Right lobe of liver (tissue), 6 donors: ENCODE measurements at regions not wholly inside any gene's neighbourhood (a gene's known extent, or its start where the extent isn't known, plus 50 kb on each side); places are given as distances from the start of the nearest gene placed in this dataset.

Experiments used
- ATAC-seq, 4 donors: fragments of 200-7000 bp; cut with Tn5 transposase; one replicate each; pipeline ENCODE4 v1.9.1; 2020; ENCODE audit warnings: mild to moderate bottlenecking in 4 of 4, moderate library complexity in 4 of 4
- DNase-seq, 3 donors: peaks; one replicate each; pipeline ENCODE4 v3.0.0-alpha.2; 2020
- H3K27ac ChIP-seq, 3 donors: fragments of 200-600 bp; one replicate each; pipeline ENCODE4 v1.8.0; 2022
- H3K27me3 ChIP-seq, 2 donors: fragments of 200-600 bp; one replicate each; pipeline ENCODE4 v1.8.0; 2022
- H3K36me3 ChIP-seq, 4 donors: fragments of 200-600 bp; sonication (generic) in 1 of 4; one replicate each; pipeline versions ENCODE4 v1.5.1 to v1.8.0; 2017 to 2022; ENCODE audit warnings: control low read depth in 1 of 4
- H3K4me1 ChIP-seq, 4 donors: fragments of 200-600 bp; sonication (generic) in 1 of 4; one replicate each; pipeline versions ENCODE4 v1.5.1 to v1.8.0; 2017 to 2022; ENCODE audit warnings: control low read depth in 1 of 4
- H3K4me3 ChIP-seq, 3 donors: fragments of 200-600 bp; one replicate each; pipeline ENCODE4 v1.8.0; 2022
- H3K9me3 ChIP-seq, 4 donors: fragments of 200-600 bp; sonication (generic) in 1 of 4; one replicate each; pipeline versions ENCODE4 v1.5.1 to v1.8.0; 2017 to 2022; ENCODE audit warnings: control low read depth in 1 of 4
- POLR2A ChIP-seq: fragments of 450-650 bp; IDR thresholded peaks from one replicate; pipeline ENCODE4 v1.6.1; 2017; ENCODE audit warnings: antibody characterized with exemption, mild to moderate bottlenecking
- WGBS: methylation state at CpG from one replicate; pipeline ENCODE4 v1.1.6; 2018; ENCODE audit warnings: low coverage, low lambda C conversion rate; ENCODE audit not compliant: insufficient coverage; ENCODE audit errors: missing lambda C conversion rate; 5-methylcytosine and 5-hydroxymethylcytosine counted together
- intact Hi-C, 2 donors: fragments of 100-400 bp; cut with DNase I; formaldehyde crosslinking; loops; one replicate each; pipeline versions ENCODE4 v1.11.2 to v1.14.1; 2022
- TF ChIP-seq, protein P1 (sequence below), 4 donors: fragments of 200-600 bp in 3 of 4; fragments of 450-650 bp in 1 of 4; IDR thresholded peaks; one replicate each; pipeline versions ENCODE4 v1.5.1 to v1.8.0; 2016 to 2022; ENCODE audit warnings: antibody characterized with exemption in 4 of 4, mild to moderate bottlenecking in 2 of 4
- donor health status: DM: no; HTN: yes; CAD: no.
- donor health status: DM: no; HTN: no; CAD: no.
- donor health status: DM: no; HTN: no; CAD: no.
- donor health status: DM: no; HTN: yes; CAD: no.
- donor health status: DM: no; HTN: yes; CAD: no.

- Histone ChIP-seq H3K36me3 (no peaks in the 10 kb centered on the region), H3K4me3 (no peak overlapping the region), H3K9me3 (no peaks in the 10 kb centered on the region), H3K27me3 (no peaks in the 10 kb centered on the region), H3K27ac (no peak overlapping the region), H3K4me1 (no peaks in the 10 kb centered on the region)
- 52% methylated on average over 6 of the region's 6 CpGs for WGBS
- no peak for TF ChIP-seq POLR2A
- TF ChIP-seq, protein P1, sequence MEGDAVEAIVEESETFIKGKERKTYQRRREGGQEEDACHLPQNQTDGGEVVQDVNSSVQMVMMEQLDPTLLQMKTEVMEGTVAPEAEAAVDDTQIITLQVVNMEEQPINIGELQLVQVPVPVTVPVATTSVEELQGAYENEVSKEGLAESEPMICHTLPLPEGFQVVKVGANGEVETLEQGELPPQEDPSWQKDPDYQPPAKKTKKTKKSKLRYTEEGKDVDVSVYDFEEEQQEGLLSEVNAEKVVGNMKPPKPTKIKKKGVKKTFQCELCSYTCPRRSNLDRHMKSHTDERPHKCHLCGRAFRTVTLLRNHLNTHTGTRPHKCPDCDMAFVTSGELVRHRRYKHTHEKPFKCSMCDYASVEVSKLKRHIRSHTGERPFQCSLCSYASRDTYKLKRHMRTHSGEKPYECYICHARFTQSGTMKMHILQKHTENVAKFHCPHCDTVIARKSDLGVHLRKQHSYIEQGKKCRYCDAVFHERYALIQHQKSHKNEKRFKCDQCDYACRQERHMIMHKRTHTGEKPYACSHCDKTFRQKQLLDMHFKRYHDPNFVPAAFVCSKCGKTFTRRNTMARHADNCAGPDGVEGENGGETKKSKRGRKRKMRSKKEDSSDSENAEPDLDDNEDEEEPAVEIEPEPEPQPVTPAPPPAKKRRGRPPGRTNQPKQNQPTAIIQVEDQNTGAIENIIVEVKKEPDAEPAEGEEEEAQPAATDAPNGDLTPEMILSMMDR (IDR thresholded peaks at IDR 0.05): no peak
- intact Hi-C loops: no loop called here
- no peak for ATAC-seq
- DNase-seq: no peak
These were observed 358.3 kb downstream of the ZNF521 start for GRCh38 chr18:24993628-24994027.

DNA sequence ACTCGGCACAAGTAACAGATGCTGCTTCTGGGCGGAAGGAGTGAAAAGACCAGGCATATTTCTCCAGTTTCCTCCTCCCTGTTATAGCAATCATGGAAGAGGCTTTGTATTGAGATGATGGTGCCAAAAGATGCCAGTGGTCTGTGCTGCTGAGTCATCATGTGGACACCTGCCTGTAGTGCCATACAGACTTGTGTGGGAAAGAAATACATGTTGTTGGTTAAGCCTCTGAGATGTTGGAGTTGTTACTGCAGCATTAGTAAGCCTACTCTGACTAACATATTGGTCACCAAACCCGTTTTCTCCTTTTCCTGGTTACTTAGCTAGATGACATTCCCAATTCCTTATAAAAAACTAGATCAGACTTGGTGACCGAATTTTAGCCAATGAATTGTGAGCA, 356.9 kb downstream of the ZNF521 start:
- 73% methylated on average over 4 of the region's 4 CpGs for WGBS
- intact Hi-C loops: no loop called here

GRCh38 chr18:24995755-24996154, 356.2 kb downstream of the ZNF521 start:
- WGBS: 63% methylated on average over 2 of the region's 2 CpGs
- no peaks in the 10 kb centered on the region for H3K4me1 ChIP-seq
- H3K36me3 ChIP-seq: no peaks in the 10 kb centered on the region
- no peak overlapping the region for H3K27ac ChIP-seq
- H3K4me3 ChIP-seq: no peak overlapping the region
- H3K27me3 ChIP-seq: no peaks in the 10 kb centered on the region
- TF ChIP-seq, protein P1 (IDR thresholded peaks at IDR 0.05): no peak
- TF ChIP-seq POLR2A: no peak
- H3K9me3 ChIP-seq: no peaks in the 10 kb centered on the region
- no peak for ATAC-seq
- DNase-seq: no peak
- intact Hi-C loops: no loop called here

More for the DNA sequence above, 356.9 kb downstream of the ZNF521 start:
- TF ChIP-seq POLR2A: no peak
- TF ChIP-seq, protein P1 (IDR thresholded peaks at IDR 0.05): no peak
- H3K27ac ChIP-seq: no peak overlapping the region
- DNase-seq (no peak), ATAC-seq (no peak)
- no peaks in the 10 kb centered on the region for H3K36me3 ChIP-seq
- no peak overlapping the region for H3K4me3 ChIP-seq
- no peaks in the 10 kb centered on the region for H3K9me3 ChIP-seq
- no peaks in the 10 kb centered on the region for H3K4me1 ChIP-seq
- H3K27me3 ChIP-seq: no peaks in the 10 kb centered on the region

- no peak for TF ChIP-seq POLR2A
- TF ChIP-seq, protein P1 (IDR thresholded peaks at IDR 0.05): no peak
- 59% methylated on average over 3 of the region's 3 CpGs for WGBS
- Histone ChIP-seq H3K27ac (no peak overlapping the region), H3K4me3 (no peak overlapping the region), H3K9me3 (no peaks in the 10 kb centered on the region), H3K27me3 (no peaks in the 10 kb centered on the region), H3K4me1 (no peaks in the 10 kb centered on the region), H3K36me3 (no peaks in the 10 kb centered on the region)
- DNase-seq (no peak), ATAC-seq (no peak)
- intact Hi-C loops: no loop called here
These were observed 352.2 kb downstream of the ZNF521 start for GRCh38 chr18:24999650-25000267.

- ATAC-seq (no peak), DNase-seq (no peak)
- intact Hi-C loops: no loop called here
- WGBS: 41% methylated on average over 2 of the region's 2 CpGs
- H3K4me3 ChIP-seq: no peak overlapping the region
- H3K27ac ChIP-seq: no peak overlapping the region
- TF ChIP-seq, protein P1 (IDR thresholded peaks at IDR 0.05): no peak
- TF ChIP-seq POLR2A: no peak
- H3K36me3 ChIP-seq: no peaks in the 10 kb centered on the region
- no peaks in the 10 kb centered on the region for H3K27me3 ChIP-seq
- H3K9me3 ChIP-seq: no peaks in the 10 kb centered on the region
- H3K4me1 ChIP-seq: no peaks in the 10 kb centered on the region
These were observed 350.2 kb downstream of the ZNF521 start for GRCh38 chr18:25001803-25002202.
